ENCODE measurements at regions not wholly inside any gene's neighbourhood (a gene's known extent, or its start where the extent isn't known, plus 50 kb on each side); places are given as distances from the start of the nearest gene placed in this dataset.

- Histone ChIP-seq H3K27me3 (ENCODE audit: control insufficient read depth, insufficient read depth, low read length) (no peaks in the 10 kb centered on the region), H3K9me3 (replicated peaks; ENCODE audit: low read length) (no peaks in the 10 kb centered on the region), H3K9ac (ENCODE audit: low read depth, low read length) (no peak overlapping the region), H3K36me3 (ENCODE audit: insufficient read depth, low read length) (no peaks in the 10 kb centered on the region), H3K4me3 (ENCODE audit: low read length) (no peak overlapping the region), H3K4me2 (ENCODE audit: low read length) (no peak overlapping the region), H3K4me1 (ENCODE audit: control insufficient read depth, insufficient read depth, low read length) (no peaks in the 10 kb centered on the region)
These were observed 1195.3 kb upstream of the SEMA6A start for GRCh38 chr5:117769877-117770276.

GRCh38 chr5:117763271-117763670, 1188.6 kb upstream of the SEMA6A start:
- H3K27me3 ChIP-seq (ENCODE audit: control insufficient read depth, insufficient read depth, low read length): no peaks in the 10 kb centered on the region
- H3K9ac ChIP-seq (ENCODE audit: low read depth, low read length): no peak overlapping the region
- H3K4me2 ChIP-seq (ENCODE audit: low read length): no peak overlapping the region
- no peak overlapping the region for H3K4me3 ChIP-seq (ENCODE audit: low read length)
- no peaks in the 10 kb centered on the region for H3K9me3 ChIP-seq (replicated peaks; ENCODE audit: low read length)
- no peaks in the 10 kb centered on the region for H3K36me3 ChIP-seq (ENCODE audit: insufficient read depth, low read length)
- H3K4me1 ChIP-seq (ENCODE audit: control insufficient read depth, insufficient read depth, low read length): no peaks in the 10 kb centered on the region

GRCh38 chr5:117761186-117761585, 1186.6 kb upstream of the SEMA6A start:
- H3K4me3 ChIP-seq (ENCODE audit: low read length): no peak overlapping the region
- no peaks in the 10 kb centered on the region for H3K9me3 ChIP-seq (replicated peaks; ENCODE audit: low read length)
- no peaks in the 10 kb centered on the region for H3K36me3 ChIP-seq (ENCODE audit: insufficient read depth, low read length)

GRCh38 chr5:117759849-117760499, 1185.4 kb upstream of the SEMA6A start:
- Histone ChIP-seq H3K27me3 (ENCODE audit: control insufficient read depth, insufficient read depth, low read length) (no peaks in the 10 kb centered on the region), H3K36me3 (ENCODE audit: insufficient read depth, low read length) (no peaks in the 10 kb centered on the region), H3K9ac (ENCODE audit: low read depth, low read length) (no peak overlapping the region), H3K9me3 (replicated peaks; ENCODE audit: low read length) (no peaks in the 10 kb centered on the region), H3K4me3 (ENCODE audit: low read length) (no peak overlapping the region), H3K4me2 (ENCODE audit: low read length) (no peak overlapping the region), H3K4me1 (ENCODE audit: control insufficient read depth, insufficient read depth, low read length) (no peaks in the 10 kb centered on the region)

More at GRCh38 chr5:117761186-117761585, 1186.6 kb upstream of the SEMA6A start:
- Histone ChIP-seq H3K4me1 (ENCODE audit: control insufficient read depth, insufficient read depth, low read length) (no peaks in the 10 kb centered on the region), H3K27me3 (ENCODE audit: control insufficient read depth, insufficient read depth, low read length) (no peaks in the 10 kb centered on the region), H3K9ac (ENCODE audit: low read depth, low read length) (no peak overlapping the region), H3K4me2 (ENCODE audit: low read length) (no peak overlapping the region)

GRCh38 chr5:117752403-117752802, 1177.8 kb upstream of the SEMA6A start:
- H3K27me3 ChIP-seq (ENCODE audit: control insufficient read depth, insufficient read depth, low read length): no peaks in the 10 kb centered on the region
- no peaks in the 10 kb centered on the region for H3K9me3 ChIP-seq (replicated peaks; ENCODE audit: low read length)
- no peak overlapping the region for H3K4me2 ChIP-seq (ENCODE audit: low read length)
- H3K36me3 ChIP-seq (ENCODE audit: insufficient read depth, low read length): no peaks in the 10 kb centered on the region
- H3K4me3 ChIP-seq (ENCODE audit: low read length): no peak overlapping the region
- no peaks in the 10 kb centered on the region for H3K4me1 ChIP-seq (ENCODE audit: control insufficient read depth, insufficient read depth, low read length)
- no peak overlapping the region for H3K9ac ChIP-seq (ENCODE audit: low read depth, low read length)

GRCh38 chr5:117748336-117748735, 1173.7 kb upstream of the SEMA6A start:
- H3K9ac ChIP-seq (ENCODE audit: low read depth, low read length): no peak overlapping the region
- H3K4me1 ChIP-seq (ENCODE audit: control insufficient read depth, insufficient read depth, low read length): no peaks in the 10 kb centered on the region

GRCh38 chr5:117743337-117743736, 1168.7 kb upstream of the SEMA6A start:
- H3K36me3 ChIP-seq (ENCODE audit: insufficient read depth, low read length): no peaks in the 10 kb centered on the region
- no peaks in the 10 kb centered on the region for H3K4me1 ChIP-seq (ENCODE audit: control insufficient read depth, insufficient read depth, low read length)
- H3K4me3 ChIP-seq (ENCODE audit: low read length): no peak overlapping the region
- H3K27me3 ChIP-seq (ENCODE audit: control insufficient read depth, insufficient read depth, low read length): no peaks in the 10 kb centered on the region
- H3K4me2 ChIP-seq (ENCODE audit: low read length): no peak overlapping the region
- H3K9me3 ChIP-seq (replicated peaks; ENCODE audit: low read length): no peaks in the 10 kb centered on the region
- no peak overlapping the region for H3K9ac ChIP-seq (ENCODE audit: low read depth, low read length)

More at GRCh38 chr5:117748336-117748735, 1173.7 kb upstream of the SEMA6A start:
- no peak overlapping the region for H3K4me2 ChIP-seq (ENCODE audit: low read length)
- H3K27me3 ChIP-seq (ENCODE audit: control insufficient read depth, insufficient read depth, low read length): no peaks in the 10 kb centered on the region
- no peak overlapping the region for H3K4me3 ChIP-seq (ENCODE audit: low read length)
- H3K36me3 ChIP-seq (ENCODE audit: insufficient read depth, low read length): no peaks in the 10 kb centered on the region
- H3K9me3 ChIP-seq (replicated peaks; ENCODE audit: low read length): no peaks in the 10 kb centered on the region

- Histone ChIP-seq H3K27me3 (ENCODE audit: control insufficient read depth, insufficient read depth, low read length) (no peaks in the 10 kb centered on the region), H3K9me3 (replicated peaks; ENCODE audit: low read length) (no peaks in the 10 kb centered on the region), H3K36me3 (ENCODE audit: insufficient read depth, low read length) (no peaks in the 10 kb centered on the region), H3K9ac (ENCODE audit: low read depth, low read length) (no peak overlapping the region), H3K4me3 (ENCODE audit: low read length) (no peak overlapping the region), H3K4me2 (ENCODE audit: low read length) (no peak overlapping the region), H3K4me1 (ENCODE audit: control insufficient read depth, insufficient read depth, low read length) (no peaks in the 10 kb centered on the region)
These were observed 1167.1 kb upstream of the SEMA6A start for GRCh38 chr5:117741655-117742206.

- no peaks in the 10 kb centered on the region for H3K4me1 ChIP-seq (ENCODE audit: control insufficient read depth, insufficient read depth, low read length)
- H3K27me3 ChIP-seq (ENCODE audit: control insufficient read depth, insufficient read depth, low read length): no peaks in the 10 kb centered on the region
- H3K9me3 ChIP-seq (replicated peaks; ENCODE audit: low read length): no peaks in the 10 kb centered on the region
- H3K4me3 ChIP-seq (ENCODE audit: low read length): no peak overlapping the region
- no peak overlapping the region for H3K4me2 ChIP-seq (ENCODE audit: low read length)
- H3K9ac ChIP-seq (ENCODE audit: low read depth, low read length): no peak overlapping the region
- no peaks in the 10 kb centered on the region for H3K36me3 ChIP-seq (ENCODE audit: insufficient read depth, low read length)
These were observed 1165.6 kb upstream of the SEMA6A start for GRCh38 chr5:117740268-117740667.

- Histone ChIP-seq H3K9ac (ENCODE audit: low read depth, low read length) (no peak overlapping the region), H3K9me3 (replicated peaks; ENCODE audit: low read length) (no peaks in the 10 kb centered on the region), H3K4me1 (ENCODE audit: control insufficient read depth, insufficient read depth, low read length) (no peaks in the 10 kb centered on the region), H3K27me3 (ENCODE audit: control insufficient read depth, insufficient read depth, low read length) (no peaks in the 10 kb centered on the region), H3K4me2 (ENCODE audit: low read length) (no peak overlapping the region), H3K36me3 (ENCODE audit: insufficient read depth, low read length) (no peaks in the 10 kb centered on the region), H3K4me3 (ENCODE audit: low read length) (no peak overlapping the region)
These were observed 1163.9 kb upstream of the SEMA6A start for GRCh38 chr5:117738571-117738970.

- no peak overlapping the region for H3K4me3 ChIP-seq (ENCODE audit: low read length)
- H3K27me3 ChIP-seq (ENCODE audit: control insufficient read depth, insufficient read depth, low read length): no peaks in the 10 kb centered on the region
- no peak overlapping the region for H3K4me2 ChIP-seq (ENCODE audit: low read length)
- H3K4me1 ChIP-seq (ENCODE audit: control insufficient read depth, insufficient read depth, low read length): no peaks in the 10 kb centered on the region
- no peak overlapping the region for H3K9ac ChIP-seq (ENCODE audit: low read depth, low read length)
- H3K36me3 ChIP-seq (ENCODE audit: insufficient read depth, low read length): no peaks in the 10 kb centered on the region
- H3K9me3 ChIP-seq (replicated peaks; ENCODE audit: low read length): no peaks in the 10 kb centered on the region
These were observed 1162.1 kb upstream of the SEMA6A start for GRCh38 chr5:117736698-117737097.

GRCh38 chr5:117734056-117734455, 1159.4 kb upstream of the SEMA6A start:
- Histone ChIP-seq H3K27me3 (ENCODE audit: control insufficient read depth, insufficient read depth, low read length) (no peaks in the 10 kb centered on the region), H3K36me3 (ENCODE audit: insufficient read depth, low read length) (no peaks in the 10 kb centered on the region), H3K4me3 (ENCODE audit: low read length) (no peak overlapping the region)

More at GRCh38 chr5:117734056-117734455, 1159.4 kb upstream of the SEMA6A start:
- Histone ChIP-seq H3K4me1 (ENCODE audit: control insufficient read depth, insufficient read depth, low read length) (no peaks in the 10 kb centered on the region), H3K4me2 (ENCODE audit: low read length) (no peak overlapping the region), H3K9me3 (replicated peaks; ENCODE audit: low read length) (no peaks in the 10 kb centered on the region), H3K9ac (ENCODE audit: low read depth, low read length) (no peak overlapping the region)

Data from skeletal muscle satellite cell (primary cell).